ENCODE measurements at regions not wholly inside any gene's neighbourhood (a gene's known extent, or its start where the extent isn't known, plus 50 kb on each side); places are given as distances from the start of the nearest gene placed in this dataset.
"Not testable (repeated sequence)": the region's sequence is repeated elsewhere in the genome, so short reads cannot be mapped to it uniquely, and the experiment has no call there.

DNA sequence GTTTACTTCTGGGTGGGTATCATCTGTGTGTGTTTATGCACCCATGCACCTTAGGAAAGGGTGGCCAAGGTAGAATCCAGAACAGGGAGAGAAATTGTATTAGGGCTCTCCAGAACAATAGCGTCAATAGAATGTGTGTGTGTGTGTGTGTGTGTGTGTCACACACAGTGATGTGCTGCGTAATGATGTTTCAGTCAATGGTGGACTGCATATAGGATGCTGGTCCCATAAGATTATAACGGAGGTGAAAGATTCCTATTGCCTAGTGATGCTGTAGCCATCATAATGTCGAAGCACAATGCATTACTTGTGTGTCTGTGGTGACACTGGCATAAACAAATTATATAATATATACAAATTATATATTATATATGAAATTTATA is 69.3 kb upstream of the PRR23C start:
- no peak for DNase-seq

DNA sequence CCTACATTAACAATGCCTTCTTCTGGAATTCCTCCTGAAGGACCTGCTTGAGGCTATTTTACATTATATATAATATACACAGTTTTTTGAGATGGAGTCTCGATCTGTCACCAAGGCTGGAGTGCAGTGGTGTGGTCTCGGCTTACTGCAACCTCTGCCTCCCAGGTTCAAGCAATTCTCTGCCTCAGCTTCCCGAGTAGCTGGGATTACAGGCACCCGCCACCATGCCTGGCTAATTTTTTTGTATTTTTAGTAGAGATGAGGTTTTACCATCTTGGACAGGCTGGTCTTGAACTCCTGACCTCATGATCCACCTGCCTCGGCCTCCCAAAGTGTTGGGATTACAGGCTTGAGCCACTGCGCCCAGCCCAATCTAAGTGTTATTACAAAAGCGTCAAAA is 71.9 kb upstream of the PRR23C start:
- DNase-seq = not testable (repeated sequence)

DNA sequence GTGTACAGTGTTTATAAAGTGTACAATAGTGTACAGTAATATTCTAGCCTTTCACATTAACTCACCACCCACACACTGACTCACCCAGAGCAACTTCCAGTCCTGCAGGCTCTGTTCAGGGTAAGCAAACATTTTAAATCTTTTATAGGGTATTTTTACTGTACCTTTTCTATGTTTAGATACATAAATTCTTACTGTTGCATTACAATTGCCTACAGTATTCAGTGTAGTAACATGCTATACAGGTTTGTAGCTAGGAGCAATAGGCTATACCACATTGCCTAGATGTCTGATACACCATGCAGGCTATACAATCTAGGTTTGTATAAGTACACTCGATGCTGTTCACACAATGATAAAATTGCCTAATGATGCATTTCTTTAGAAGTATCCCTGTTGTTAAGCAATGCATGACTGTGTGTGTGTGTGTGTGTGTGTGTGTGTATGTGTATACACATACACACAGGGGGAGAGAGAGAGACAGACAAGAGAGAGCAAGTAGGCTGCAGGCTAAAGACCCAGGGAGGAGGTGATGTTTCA is 72.5 kb upstream of the PRR23C start:
- no peak for DNase-seq

DNA sequence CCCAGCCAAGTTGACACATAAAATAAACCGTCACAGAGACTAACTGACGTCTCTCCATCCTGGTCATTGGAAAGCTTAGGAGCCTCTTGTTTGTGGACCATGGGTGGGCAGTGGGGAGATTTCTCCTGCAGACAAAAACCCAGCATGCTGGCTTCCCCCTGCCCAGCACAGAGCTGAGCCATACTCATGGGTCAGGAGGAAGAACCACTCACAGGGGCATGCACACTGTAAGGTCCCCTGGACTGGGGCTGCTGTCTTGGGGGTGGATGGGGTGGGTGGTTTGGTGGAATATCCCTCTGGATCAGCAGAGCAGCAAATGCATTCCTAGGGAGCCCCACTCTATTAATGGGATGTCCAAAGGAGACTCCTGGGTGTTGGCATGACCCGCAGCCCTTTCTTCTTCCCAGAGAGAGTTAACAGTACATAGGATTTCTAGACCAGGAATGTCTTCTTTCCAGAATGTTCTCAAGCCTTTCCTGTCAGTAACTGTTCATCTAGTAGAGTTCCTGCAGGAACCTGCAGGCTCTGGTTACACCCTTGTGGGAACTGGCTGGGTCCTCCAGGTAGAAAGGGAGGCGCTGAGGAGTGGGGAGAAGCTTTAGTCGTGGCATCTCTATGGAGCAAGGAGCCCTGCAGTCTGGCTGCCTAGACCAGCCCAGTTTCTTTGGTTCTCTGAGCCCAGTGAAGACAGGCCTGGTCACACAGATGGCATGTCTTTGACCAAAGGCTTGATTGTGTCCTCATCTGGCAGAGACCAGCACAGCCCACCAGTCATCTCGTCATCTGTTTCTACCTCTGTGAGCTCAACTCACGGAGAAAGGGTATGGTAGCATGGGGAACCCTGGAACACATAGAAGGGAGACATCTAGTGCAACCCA is 73.4 kb upstream of the PRR23C start:
- no peak for DNase-seq

DNA sequence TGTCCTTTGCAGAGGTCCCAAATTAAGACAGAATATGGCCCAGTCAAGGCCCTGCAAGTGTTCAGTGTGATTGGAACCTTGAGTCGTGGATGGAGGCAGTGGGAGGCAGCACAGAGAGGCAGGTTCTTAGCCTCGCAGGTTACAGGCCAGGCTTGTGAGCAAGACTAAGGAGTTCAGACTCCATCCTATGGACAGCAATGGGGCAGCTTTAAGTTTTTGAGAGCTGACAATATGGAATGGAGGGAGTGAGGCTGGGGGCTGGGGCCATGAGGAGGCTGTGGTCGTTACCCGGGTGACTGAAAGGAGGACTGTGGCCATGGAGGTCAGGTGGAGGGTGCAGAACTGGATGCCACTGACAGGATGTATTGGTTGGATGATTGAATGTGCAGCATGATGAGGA is 74.1 kb upstream of the PRR23C start:
- no peak for DNase-seq

DNA sequence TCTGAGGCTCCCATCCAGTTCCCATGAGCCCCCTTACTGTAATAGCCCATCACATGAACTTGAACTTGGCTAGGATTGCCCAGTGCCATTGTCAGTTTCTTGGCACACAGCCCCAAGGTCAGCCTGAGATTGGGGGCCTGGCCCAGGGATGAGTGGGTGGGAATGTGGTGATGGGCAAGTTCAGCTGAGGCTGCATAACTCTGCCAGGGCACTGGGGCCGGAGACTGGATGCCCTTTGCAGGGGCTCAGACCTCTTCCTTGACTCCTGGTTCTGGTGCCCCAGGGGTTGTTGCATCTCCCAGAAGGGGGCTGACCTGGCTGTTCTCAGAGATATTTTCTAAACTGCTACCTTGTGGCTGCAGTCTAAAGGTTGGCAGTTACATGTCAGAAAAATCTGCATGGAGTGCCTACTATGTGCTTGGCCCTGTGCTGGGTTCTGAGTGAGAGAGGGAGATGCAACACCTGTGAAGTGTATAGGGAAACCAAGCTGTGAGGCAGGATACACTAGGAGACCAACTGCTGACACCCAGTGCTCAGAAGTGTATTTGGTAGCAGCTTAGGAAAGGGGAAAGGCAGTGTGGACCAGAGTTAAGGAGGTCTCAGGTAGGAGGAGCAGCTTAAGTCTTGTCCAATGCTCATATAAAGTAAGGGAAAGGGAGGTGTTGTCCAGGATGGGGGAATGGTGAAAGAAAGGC is 74.8 kb upstream of the PRR23C start:
- DNase-seq = no peak

DNA sequence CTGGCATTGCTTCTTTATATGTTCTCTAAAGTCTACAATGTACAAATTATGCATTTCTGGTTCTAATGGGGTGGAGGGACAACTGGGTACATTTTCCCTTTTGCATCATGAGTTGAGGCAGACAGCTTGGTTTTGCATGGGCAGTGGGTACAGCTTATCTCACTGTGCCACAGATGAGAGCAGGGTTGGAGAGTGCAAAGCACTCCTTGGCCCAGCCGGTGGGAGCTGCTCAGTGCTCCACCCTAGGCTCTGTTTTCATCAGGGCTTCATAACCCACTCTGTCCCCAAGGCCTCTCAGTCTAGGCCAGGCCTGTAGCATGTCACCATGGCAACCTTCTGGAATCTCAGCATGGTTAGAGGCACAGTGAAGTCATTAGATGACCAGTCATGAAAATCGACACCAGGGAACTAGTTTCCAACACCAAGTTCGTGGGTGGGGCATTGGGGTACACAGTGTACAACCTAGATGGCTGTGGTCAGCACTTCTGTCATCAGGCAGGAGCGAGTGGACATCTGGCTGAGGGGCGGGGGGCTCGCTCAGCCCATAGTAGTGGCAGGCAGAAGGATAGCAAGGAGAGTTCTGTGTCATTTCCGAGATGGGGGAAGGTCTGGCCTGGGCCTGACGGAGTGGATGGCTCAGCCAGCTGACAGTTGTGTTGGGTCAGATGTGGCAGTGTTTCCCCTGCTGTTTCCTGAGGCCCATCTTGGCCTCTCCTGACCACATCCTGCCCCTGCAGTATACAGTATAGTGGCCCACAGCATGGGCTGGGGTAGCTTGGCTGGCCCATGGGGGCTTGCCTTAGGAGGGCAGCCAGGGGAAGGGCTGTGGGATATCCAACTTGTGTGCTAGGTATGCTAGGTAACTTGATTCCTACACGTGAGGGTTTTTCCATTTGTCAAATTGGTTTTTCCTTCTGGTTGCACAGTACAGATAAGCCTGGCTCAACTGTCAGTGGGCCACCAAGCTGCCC is 75.7 kb upstream of the PRR23C start:
- no peak for DNase-seq

DNA sequence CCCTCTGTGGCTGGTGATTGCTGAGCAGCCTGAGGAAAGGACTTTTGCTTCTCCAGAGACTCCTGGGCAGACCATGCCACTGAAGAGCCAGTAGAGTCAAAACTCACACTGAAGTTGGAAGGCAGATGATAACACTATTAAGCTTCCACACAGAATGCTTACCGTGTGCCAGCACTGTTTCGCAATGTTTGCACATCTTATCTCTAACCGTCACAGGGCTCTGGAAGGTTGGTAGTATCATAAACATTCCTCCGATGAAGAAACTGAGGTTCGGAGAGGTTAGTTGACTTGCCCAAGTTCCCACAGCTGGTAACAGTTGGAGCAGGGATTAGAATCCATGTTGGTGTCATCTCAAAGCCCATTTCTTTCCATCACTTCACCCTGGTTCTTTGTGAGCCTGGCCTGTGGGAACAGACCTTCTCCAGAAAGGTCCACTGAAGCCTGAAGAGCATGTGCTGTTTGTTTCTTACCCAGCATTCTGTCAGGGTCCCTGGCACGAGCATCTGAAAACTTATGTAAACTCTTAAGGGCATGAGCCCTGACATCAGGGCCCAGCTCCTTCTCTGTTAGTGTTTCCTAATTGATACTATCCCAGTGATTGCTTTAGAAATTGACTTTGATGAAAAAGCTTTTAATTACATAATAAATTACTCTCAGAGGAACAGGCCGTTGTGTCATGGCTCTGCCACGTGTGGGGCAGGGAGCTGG is 77.0 kb upstream of the PRR23C start:
- no peak for DNase-seq

DNA sequence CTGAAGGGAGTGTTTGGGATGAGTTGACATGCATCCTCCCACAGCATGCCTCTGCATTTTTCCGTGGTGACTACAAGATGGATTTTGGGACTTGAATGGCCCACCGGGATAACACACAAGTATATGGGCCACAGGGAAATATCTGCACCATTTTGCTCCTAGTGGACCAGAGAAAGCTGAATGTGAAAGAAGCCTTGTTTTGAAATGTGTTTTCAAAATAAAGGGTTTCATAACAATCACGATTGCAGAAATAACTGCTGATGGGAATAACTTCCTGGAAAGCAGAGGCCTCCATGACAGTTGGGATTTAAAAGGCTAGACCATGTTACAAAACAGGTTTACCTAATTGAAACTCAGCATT is 77.5 kb upstream of the PRR23C start:
- no peak for DNase-seq

DNA sequence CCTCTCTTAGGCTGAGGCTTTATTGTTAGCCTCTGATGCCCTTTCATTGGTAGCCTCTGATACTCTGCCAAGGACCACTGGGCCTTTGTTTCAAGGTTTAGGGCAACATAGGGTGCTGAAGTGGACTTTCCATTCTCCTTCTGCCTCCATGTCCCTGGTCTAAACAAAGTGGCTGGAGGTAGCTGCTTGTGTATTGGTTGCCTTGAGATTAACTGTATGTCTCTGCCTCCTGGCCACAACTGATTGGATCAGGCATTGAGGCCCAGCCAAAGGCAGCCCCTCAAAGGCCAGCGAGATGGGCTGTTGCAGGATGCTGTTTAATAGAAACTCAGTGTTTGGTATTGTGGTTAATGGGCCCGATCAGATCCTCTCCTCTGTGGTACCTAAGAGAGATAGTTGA is 77.9 kb upstream of the PRR23C start:
- DNase-seq = no peak

DNA sequence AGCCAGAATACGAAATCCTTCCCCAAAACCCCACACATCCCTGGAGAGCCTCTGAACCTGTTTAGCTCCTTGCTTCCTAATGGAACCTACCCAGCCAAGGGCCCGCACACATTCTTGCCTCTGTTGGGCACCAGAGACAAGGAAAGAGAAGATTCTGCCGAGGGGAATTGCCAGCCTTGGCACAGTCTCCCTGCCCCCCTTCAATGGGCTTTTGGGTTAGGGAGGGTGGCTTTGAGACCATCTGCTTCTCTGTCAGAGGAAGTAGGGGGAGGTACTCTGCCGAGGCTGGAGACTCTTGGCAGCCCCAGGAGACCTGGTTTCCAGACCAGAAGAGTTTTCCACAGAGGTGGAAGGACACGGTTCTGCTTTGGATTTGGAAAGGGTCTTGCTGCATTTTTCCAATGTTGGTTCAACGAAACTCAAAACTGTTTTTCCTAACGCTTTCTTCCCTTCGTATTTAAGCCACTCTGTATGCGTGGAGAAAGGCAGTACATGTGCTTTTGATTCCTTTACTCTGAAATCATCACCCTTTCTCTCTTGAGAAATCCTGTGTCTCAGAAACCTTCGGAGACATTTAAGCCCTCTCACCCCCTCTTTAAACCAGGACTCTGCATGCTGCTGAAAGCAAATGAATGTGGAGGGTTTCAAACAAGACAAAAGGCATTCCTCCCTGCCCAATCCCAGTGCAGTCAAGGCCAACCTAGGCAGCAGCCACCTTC is 78.8 kb upstream of the PRR23C start:
- DNase-seq = no peak

DNA sequence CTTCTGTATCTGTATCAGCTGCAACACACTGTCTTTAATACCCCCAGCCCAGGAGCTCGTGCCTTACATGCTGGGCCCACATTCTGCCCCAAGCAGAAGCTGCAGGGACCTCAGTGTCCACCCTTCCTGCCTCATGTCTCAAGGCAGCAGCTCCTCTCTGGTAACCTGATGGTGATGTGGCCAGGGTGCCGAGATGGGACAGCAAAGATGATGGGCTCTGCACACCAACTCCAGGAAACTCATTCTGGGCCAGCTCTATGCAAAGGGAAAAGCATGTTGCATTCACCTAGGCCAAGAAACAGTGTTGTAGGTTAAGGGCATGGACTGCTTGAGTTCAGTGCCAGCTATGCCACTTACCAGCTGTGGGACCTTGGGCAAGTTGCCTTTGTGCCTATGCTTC is 79.5 kb upstream of the PRR23C start:
- DNase-seq = no peak

DNA sequence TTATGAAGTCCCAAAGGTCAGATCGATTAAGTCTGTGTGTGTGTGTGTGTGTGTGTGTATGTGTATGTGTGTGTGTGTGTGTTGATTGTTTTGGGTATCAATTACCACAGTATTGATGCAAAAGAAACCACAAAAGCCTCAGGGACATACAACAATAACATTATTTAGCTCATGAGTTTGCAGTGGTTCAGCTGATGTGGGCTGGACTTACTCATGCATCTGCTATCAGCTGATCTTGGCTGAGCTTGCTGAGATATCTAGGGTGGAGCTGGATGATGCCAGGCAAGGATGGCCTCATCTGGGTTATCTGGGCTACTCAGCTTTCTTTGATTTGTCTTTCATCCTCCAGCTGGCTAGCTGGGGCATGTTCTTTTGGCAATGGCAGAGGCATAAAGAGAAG is 82.4 kb upstream of the PRR23C start:
- DNase-seq = no peak

DNA sequence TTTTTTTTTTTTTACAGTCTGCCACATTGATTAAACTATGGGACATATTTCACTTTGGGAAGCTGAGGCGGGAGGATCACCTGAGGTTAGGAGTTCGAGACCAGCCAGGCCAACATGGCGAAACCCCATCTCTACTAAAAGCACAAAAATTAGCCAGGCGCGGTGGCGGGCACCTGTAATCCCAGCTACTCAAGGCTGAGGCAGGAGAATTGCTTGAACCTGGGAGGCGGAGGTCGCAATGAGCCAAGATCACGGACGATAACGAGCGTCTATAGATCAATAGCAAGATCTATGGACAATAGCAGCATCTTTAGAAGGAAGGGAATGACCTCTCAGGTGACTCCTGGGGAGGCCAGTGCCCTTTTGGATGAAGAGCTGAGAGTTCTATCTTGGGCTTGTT is 82.9 kb upstream of the PRR23C start:
- not testable (repeated sequence) for DNase-seq

DNA sequence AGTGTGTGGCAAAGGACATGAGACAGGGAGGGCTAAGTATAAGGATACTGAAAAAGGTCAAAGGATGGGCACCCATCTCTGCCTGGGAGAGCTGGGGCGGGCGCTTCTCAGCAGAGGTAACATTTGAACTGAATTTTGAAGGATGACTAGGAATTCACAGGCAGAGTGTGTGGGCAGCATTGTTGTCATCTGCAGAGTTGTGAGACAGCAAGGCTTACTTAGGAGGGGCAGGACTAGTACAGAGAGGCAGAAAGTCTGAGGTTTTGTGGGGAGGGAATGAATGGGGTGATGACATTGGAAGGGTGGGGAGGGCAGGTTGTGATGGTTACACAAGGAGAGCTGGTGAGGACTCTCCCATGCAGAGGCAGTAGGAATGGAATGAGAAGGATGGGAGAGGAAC is 84.1 kb upstream of the PRR23C start:
- no peak for DNase-seq

DNA sequence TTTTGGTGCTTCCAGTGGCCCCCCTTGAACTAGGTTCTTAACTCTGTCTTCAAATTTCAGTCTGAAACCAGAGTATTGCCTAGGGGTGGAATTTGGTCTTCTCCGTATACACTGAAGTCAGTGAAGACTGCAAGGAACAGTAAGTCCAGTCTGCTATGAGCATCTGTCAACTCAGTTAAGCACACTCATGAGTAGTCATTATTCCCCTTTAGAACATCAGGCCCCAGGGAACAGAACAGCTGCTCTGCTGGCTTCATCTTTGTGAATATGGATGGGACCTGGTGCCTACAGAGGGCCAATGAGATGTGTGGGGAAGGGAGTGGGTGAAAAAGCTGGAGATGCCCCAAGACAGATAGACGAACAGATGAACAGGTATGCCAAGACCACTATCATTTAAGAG is 85.2 kb upstream of the PRR23C start:
- no peak for DNase-seq

DNA sequence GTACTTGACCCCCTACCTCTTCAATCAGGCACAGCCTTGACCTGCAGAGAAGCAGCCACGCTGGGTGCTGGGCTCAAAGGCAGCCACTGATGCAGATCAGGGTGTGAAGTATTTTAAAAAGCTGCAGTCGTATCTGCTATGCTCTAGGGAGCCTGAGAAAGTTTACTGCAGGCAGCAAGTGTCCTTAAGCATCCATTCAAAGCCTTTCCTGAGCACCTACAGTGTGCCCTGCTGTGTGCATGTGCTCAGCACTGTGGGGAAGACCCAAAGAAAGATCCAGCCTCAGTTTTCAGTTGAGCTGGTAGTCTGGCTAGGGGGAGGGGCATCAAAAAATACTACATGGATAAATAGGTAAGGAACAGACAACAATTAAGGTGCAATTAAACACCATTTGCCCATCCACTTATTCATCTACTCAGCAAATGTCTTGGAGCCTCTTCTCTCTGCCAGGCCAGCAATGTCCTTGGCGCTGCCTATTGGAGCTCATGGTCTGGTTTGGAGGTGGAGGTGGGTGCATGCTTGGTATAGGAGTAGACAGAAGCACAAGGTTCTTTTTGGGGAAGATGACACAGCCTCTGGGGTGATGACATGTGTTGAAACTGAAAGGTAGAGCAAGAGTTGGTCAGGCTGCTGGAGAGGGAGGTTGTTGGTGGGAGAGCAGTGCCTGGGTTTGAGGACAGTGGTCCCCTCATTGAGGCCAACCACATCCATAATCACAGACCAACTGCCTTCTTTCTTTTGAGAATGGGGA is 85.9 kb upstream of the PRR23C start:
- no peak for DNase-seq

DNA sequence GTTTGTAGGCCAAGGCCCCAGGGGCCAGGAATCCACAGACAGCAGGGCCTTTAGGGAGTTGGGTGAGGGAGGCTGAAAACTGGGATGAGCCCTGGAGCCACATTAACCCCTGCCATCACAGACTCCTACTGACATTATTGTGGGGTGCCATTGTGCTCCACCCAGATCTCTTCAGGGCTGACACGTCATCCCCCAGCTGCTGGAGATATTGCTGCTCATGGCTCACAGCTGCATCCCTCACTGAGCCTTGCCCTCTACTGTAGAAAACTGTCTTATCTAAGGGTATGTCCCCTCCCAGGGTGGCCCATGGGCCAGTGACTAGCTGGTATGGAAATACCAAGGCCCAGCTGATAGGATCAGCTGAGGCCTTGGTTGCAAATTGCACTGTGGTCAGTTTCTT is 87.3 kb upstream of the PRR23C start:
- no peak for DNase-seq

DNA sequence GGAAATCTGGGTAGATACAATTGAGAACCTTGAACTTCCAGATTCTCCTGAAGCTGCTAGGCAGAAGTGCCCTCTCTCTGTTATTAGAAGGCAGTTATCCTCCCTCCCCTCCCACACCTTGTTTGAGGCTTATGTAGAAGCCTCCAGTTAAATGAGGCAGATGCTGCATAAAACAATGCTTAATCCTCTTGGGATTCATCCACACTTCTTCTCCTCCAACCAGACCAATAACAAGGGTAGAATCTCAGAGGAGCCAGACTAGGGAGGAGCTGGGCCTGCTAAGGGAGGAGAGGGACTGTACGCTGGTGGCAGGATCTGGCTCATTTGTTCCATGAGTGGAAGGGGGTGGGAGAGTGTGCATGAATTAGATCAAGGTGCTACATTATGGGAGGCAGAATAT is 88.3 kb upstream of the PRR23C start:
- no peak for DNase-seq

DNA sequence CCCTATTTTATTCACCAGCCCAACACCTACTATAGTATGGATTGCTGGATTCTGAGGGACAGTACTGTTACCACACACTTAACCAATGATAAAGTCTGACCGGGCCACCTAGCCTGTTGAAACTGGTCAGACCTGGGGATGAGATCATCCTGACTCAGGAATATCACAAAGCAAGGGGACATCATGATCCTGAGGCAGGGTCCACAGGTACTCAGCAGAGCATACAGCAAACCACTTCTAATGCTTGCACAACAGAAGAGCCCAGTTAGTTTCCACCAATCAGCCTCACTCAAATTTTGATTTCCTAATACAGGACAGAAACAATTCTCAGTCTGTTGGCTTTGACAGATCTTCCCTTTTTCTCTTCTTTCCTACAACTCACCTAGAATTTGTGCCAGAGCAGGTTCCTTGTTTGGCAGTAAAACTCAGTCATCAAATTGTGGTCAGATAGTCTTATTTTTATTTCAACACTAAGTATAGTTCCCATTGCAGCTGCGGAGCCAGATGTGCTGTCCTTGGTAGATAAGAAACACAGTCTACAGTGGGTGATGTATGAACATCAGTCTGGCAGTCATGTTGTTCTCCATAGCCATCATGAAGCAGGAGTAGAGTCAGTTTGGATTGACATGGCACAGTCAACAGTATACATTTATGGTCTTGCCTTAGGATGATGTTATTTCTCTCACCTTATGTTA is 90.1 kb upstream of the PRR23C start:
- DNase-seq = no peak
